ENCODE measurements at regions not wholly inside any gene's neighbourhood (a gene's known extent, or its start where the extent isn't known, plus 50 kb on each side); places are given as distances from the start of the nearest gene placed in this dataset.

DNA sequence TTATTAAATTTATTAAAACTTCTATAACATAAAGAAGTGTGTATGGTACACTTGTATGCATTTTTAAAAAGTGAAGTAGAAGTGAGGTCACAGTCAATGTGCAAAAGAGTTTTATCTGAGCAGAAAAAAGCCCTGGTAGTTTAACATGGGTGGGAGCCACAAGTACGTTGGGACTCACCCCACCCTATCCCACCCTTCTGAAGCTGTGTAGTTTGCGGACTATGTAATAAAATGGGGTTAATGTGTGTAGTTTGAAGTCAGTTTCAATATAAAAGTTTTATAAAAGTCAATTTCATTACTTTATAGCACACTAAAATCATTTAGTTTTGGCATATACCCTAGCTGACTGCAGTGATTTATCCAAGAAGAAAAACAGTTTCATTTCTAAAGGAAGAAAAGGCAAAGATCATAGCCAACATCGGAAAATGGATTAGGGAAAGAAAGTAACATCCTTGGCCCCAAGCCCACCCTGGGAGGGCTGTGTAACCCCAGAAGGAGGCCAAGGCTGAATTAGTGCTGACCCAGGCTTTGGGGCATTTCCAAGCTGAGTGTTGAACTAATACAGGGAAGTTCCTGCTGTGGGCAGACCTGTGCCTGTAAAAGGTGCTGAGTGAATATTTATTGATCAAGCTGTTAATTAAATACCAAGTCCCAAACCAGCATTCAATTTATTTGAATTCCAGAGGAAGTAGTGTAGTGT is 398.6 kb upstream of the ADAMTSL1 start:
- peak; percentile 39 for DNase-seq

DNA sequence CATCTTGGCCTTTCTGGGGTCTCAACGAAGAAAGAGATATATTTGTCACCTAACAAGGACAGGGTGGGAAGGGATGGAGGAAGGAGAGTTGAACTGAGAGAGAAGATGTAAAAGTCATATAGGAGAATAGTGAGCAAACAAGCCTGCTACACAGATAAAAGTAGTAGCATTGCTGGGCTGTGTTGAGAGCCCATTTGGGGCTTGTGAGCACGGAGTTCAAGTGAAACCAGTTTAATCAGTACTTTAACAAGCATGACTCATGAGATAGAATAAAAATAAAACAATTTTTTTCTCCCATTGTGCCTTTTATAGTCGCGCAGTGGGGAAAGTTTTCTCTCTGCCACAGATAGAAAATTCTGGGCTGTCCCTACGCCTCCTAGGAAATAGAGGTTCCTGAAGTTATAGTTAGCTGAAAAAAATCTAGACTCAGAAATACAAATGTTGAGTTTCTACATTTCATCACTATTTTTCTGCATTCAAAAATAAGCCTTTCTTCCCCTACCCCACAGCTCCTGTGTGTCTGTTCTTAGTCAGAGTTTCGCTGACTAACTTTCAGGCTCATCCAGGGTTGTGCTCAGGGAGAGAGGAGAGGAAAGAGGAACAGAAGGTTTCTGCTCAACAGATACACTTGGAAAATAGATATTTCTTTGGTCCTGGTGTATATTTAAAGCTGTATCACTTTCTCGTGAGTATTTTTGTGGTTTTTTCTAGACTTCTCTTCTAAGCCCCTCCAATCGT is 395.8 kb upstream of the ADAMTSL1 start:
- DNase-seq, result no peak

DNA sequence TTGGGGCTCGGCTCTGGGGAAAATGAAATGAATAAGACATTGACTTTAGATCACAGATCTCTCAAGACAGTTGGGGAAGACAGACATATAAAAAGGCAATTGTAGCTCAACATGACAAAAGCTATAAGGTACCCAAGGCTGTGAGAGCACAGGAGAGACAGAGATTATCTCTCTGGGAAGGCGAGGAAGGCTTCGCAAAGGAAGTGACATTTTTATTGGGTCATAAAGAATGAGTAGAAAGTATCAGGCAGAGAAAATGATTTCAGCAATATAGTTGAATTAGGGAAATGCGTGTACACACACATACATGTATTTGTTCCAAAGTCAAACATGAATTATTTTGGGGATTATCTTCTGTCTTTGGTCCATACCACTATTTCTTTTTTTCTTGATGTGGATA is 381.8 kb upstream of the ADAMTSL1 start:
- DNase-seq, result no peak

- DNase-seq, result no peak
Measured at GRCh38 chr9:18106006-18106560, 367.9 kb upstream of the ADAMTSL1 start.

DNA sequence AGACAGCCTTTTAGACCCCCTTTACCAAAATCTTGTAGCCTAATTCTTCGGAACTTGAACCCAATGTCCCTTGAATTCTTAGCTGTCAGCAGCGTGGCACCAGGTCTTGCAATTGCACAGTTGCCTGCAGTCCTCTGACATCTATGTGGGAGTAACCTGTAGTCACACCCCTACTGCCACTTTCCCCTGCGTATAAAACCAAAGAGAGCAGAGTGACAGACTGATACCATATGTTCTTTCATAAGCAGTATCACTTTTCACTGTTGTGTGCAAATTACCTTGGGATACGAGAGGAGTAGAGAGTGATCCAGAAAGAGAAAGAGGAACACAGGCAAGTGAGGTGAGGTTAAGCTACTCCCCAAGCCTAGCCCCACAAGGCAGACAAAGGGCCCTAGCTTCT is 364.3 kb upstream of the ADAMTSL1 start:
- no peak for DNase-seq

DNA sequence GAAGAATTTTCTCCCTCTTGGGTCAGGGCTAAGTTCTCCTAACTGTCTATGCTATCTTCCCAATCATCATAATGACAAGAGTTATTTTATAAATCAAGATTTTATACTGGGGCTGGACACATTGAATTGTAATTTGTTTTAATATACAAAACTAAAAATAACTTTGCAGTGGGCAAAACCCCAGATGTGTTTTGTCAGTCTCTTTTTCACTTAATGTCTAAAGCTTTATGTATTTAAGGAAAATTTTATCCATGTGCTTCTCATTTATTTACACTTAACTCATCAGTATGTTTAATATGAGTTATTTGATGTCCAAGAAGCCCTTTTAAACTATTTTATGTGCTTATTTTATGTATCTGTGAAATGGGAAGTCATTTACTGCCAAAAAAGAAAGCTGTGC is 362.8 kb upstream of the ADAMTSL1 start:
- DNase-seq, result no peak

DNA sequence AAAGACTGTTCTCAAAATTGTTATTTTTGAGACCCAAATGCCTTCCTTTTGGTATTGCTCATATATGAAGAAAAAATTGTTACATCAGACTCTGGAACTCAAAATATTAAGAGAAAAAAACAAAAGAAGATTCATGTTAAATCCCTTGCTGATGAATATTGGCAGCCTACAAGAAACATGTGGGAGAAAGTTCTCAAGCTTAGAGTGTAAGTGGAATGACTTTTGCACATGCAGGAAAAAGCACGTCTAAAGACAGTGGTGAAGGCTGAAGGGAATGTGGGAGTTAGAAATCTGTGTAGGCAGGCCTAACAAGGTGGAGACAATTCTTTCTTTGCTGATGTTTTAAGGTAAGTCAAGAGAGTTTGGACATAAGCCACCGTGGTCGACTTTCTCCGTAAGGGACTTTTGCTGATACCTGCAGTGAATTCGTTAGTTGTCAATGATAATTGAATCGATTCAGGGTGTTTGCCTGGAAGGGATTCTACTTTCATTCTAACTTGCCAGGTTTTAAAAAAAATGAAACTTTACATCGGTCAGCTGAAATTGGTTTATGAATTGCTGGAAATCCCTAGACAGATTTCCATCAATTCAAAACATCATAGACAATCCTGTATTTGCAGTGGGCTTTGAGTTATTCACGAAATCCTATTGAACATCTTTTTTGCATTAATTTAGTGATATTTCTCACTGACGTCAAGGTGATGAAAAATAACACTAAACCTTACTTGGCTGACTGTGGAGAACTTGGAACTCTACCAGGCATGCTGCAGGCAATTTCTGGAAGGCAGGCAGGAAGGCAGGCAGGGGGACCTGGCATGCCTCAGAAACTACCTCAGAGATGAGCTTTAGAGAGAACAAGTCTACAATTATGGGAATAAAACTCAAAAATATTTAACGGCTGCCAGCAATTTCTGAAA is 359.1 kb upstream of the ADAMTSL1 start:
- DNase-seq, result peak; percentile 81

DNA sequence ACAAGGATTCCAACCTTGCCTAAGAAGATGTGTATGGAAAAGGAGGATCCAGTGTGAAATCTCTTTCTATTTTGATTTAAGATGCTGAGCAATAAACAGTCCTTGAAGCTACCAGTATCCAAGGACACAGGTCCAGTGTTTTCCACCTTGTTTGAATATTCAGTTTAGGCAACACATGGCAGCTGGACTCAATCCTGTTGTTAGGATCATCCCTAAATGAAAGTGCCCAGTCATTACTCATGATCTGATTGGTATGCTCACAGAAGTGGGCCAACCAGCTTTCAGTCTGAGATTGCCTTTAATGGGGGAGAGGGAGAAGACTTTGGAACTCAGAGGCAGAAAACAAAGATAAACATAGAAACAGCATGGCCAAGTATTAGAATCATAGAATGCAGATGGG is 355.7 kb upstream of the ADAMTSL1 start:
- no peak for DNase-seq

- DNase-seq, result no peak
Measured at GRCh38 chr9:18122171-18122570, 351.8 kb upstream of the ADAMTSL1 start.

GRCh38 chr9:18124760-18125159 is 349.2 kb upstream of the ADAMTSL1 start:
- no peak for DNase-seq

DNA sequence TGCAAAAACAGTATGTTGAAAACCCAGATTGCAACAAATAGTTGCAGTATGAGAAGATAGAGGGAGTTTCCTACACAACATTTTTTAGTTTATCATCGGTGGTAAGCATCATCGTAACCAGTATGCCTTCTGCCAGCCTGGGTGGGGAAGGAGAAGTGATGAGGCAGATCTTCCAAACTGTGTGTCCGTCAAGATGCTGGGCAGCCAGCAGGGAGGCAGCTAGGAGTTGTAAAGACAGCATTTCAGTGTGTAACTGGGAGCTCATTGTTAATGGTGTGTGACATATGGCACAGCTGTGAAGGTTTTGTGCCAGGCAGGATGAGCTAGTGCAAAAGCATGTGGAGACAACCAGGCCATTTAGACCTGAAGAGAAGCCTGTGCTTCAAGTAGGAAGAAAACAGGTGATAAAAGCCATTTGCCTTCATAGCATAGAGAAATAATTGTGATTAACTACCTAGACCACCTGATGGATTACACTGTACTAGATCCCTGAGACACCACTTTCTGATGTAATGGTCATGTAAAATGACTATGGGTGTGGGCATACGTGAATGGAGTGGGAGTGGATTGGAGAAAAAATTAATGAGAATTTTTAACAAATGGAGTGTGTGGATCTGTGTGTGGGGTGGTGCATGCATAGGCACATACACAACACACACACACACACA is 347.0 kb upstream of the ADAMTSL1 start:
- DNase-seq, result peak; percentile 43

DNA sequence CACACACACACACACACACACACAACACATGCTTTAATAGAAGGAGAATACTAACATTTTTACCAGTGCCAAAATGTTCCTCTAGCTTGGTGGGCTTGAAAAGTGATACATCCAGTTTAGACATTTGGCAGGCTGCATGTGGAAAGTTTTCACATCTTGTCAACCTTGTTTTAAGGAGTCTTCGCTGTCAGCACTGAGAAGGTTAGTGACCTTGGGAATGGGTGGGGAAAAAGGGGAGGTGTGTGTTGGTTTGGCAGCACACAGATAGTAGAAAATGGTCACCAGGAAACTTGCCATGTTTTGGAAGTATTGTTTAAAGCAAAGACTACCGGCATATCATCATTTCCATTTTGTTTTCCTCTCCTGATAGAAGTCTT is 346.5 kb upstream of the ADAMTSL1 start:
- no peak for DNase-seq

GRCh38 chr9:18129809-18130334 is 344.1 kb upstream of the ADAMTSL1 start:
- no peak for DNase-seq

DNA sequence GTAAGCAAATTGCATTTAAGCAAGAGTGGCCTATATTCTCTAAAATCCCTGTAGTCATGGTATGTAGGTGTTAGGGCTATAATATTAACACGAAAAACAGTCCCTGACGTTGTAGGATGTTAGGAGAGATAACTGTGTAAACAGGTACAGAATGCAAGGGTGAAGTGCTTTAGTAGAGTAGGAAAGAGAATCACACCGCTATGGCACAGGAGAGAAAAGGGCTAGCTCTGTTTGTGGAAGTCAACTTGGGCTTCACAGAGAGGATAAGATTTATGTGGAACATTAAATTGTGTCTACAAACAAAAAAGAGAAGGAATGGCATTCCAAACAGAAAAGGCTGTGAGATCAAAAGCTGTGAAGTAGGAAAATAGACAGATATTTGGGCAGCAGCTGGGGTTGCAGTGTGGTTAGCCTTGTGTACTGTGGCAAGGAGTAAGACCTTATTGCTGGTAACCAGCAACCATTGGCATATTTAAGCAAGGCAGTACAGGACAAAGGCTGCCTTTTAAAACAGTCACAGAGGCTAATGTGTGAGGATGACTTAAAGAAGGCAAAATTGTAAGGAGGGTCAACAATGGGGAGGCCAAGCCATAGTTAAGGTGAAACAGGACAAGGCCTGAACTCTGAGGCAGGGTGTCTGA is 337.5 kb upstream of the ADAMTSL1 start:
- DNase-seq, result no peak

- no peak for DNase-seq
Measured at GRCh38 chr9:18137815-18138214, 336.1 kb upstream of the ADAMTSL1 start.

GRCh38 chr9:18138656-18139055 is 335.3 kb upstream of the ADAMTSL1 start:
- DNase-seq, result no peak

GRCh38 chr9:18141681-18142080 is 332.3 kb upstream of the ADAMTSL1 start:
- no peak for DNase-seq

- DNase-seq, result no peak
Measured at GRCh38 chr9:18143073-18143745, 330.7 kb upstream of the ADAMTSL1 start.

- no peak for DNase-seq
Measured at GRCh38 chr9:18146329-18146728, 327.6 kb upstream of the ADAMTSL1 start.

DNA sequence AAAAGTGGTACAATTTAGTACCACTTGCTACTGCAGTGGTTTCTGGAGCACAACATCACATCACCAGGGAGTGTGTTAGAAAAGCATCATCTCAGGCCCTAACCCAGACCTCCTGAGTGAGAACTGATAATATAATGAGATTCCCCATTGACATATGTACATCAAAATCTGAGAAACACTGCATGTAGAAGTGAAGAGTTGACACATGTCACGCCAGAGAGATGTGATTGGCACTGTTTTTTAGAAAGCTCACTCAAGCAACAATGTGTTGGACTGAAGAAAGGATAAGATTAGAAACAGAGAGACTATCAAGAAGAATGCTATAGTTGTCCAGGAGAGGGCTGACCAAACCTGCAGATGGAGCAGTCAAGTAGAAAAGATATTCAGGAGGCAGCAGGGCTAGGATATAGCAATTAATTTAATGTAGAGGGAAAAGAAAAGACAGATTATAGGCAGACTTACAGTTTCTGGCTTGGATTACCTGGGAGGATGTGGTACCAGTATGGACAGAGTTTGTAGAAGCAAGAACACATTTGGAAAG is 324.4 kb upstream of the ADAMTSL1 start:
- no peak for DNase-seq

DNA sequence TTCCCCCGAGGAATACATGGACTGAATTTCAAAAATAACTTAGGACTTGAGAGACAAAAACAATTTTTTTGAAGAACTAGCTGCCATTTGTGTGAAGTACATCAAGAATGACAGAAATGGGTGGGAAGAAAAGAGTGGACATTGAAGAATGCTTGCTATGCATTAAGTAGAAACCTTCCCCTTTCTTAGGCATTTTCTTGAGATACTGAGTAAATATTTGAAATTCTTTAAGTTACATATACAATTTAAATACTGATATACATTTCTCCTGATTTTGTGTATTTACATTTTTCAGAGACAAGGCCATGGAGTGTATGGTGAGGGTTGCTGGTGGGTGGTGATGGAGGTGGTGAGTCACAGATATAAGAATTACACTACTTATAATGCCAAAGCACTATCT is 319.3 kb upstream of the ADAMTSL1 start:
- no peak for DNase-seq

Measured in hindlimb muscle (tissue), 1 donor.